ENCODE measurements at regions not wholly inside any gene's neighbourhood (a gene's known extent, or its start where the extent isn't known, plus 50 kb on each side); places are given as distances from the start of the nearest gene placed in this dataset.

DNA sequence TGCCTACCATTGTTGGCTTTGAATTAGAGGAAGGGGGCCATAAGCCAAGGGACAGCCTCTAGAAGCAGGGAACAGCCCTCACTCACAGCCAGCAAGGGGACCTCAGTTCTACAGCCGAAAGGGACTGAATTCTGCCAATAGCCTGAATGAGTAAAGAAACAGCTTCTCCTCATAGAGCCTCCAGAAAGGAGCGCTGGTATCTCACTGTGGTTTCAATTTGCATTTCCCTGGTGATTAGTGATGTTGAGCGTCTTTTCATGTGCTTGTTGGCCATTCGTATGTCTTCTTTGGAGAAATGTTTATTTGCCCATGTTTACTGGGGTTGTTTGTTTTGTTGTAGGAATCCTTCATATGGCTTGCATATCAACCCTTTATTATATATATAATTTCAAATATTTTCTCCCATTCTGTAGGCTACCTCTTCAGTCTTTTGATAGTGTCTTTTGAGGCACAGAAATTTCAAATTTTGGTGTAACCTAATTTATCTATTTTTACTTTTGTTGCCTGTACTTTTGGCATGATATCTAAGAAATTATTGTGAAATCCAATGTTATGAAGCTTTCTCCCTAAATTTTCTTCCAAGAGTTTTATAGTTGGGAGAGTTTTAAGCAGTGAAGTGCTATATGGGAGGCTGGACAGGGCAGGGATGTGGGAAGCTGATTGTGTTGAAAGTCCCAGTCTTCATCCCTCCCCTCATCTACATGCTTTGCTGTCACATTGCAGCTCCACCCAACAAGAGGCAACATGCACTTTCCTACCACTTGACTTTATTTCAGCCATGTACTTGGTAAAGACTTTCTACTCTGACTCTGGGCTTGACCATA lies 57.1 kb upstream of the GPCPD1 start:
- Mint-ChIP-seq H3K27me3 (no peaks in the 10 kb centered on the region), H3K4me3 (no peak overlapping the region), H3K27ac (no peak overlapping the region), H3K4me1 (peaks cover 32% of the 10 kb centered on the region), H3K9me3 (ENCODE audit: insufficient read depth) (no peaks in the 10 kb centered on the region)
- DNase-seq (peak; percentile 57), ATAC-seq (ENCODE audit: low read depth) (peak; percentile 63)
- no peaks in the 10 kb centered on the region for H3K27me3 ChIP-seq (replicated peaks in 1 of 4; ENCODE audit: control extremely low read depth in 1 of 4, control insufficient read depth in 3 of 4, insufficient read depth in 4 of 4, low read length in 3 of 4)
- H3K4me2 ChIP-seq (replicated peaks; ENCODE audit: low read depth, low read length, poor library complexity, severe bottlenecking) = peak overlapping the region; percentile 46
- no peaks in the 10 kb centered on the region for H4K20me1 ChIP-seq (ENCODE audit: control insufficient read depth, insufficient read depth, low read length, poor library complexity, severe bottlenecking)
- TF ChIP-seq, protein P1, sequence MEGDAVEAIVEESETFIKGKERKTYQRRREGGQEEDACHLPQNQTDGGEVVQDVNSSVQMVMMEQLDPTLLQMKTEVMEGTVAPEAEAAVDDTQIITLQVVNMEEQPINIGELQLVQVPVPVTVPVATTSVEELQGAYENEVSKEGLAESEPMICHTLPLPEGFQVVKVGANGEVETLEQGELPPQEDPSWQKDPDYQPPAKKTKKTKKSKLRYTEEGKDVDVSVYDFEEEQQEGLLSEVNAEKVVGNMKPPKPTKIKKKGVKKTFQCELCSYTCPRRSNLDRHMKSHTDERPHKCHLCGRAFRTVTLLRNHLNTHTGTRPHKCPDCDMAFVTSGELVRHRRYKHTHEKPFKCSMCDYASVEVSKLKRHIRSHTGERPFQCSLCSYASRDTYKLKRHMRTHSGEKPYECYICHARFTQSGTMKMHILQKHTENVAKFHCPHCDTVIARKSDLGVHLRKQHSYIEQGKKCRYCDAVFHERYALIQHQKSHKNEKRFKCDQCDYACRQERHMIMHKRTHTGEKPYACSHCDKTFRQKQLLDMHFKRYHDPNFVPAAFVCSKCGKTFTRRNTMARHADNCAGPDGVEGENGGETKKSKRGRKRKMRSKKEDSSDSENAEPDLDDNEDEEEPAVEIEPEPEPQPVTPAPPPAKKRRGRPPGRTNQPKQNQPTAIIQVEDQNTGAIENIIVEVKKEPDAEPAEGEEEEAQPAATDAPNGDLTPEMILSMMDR (IDR thresholded peaks at IDR 0.05) = no peak
- no peak for TF ChIP-seq EZH2 (IDR thresholded peaks at IDR 0.05; ENCODE audit: borderline replicate concordance, insufficient read depth, low read depth, low read length, poor library complexity, severe bottlenecking)
- no peak overlapping the region for H3K9ac ChIP-seq (ENCODE audit: low read length)
- peaks cover 0 to 8% (median 0%) of the 10 kb centered on the region in 3 donors for H3K9me3 ChIP-seq (ENCODE audit: control extremely low read depth in 1 of 3, control insufficient read depth in 2 of 3, insufficient read depth in 1 of 3, low read length in 2 of 3)
- H3K4me3 ChIP-seq (ENCODE audit: control extremely low read depth in 1 of 5, extremely low read depth in 1 of 5, insufficient read depth in 1 of 5, low read depth in 2 of 5, low read length in 4 of 5) = no peak overlapping the region
- no peak overlapping the region for H3K27ac ChIP-seq (ENCODE audit: low read length in 2 of 2)
- POLR2A ChIA-PET = interaction anchor here (0.7 to 1.0 kb wide), 2 partner anchors 11 to 72 kb away, joined by 4 to 8 read pairs; no protein-coding TSS in a partner anchor
- no peak overlapping the region for H2AFZ ChIP-seq (ENCODE audit: insufficient read depth, low read depth, low read length, poor library complexity, severe bottlenecking)
- H3K4me1 ChIP-seq (ENCODE audit: control insufficient read depth in 2 of 2, insufficient read depth in 2 of 2, low read length in 2 of 2) = peaks cover 18 to 31% of the 10 kb centered on the region in 2 donors
- no peaks in the 10 kb centered on the region for H3K36me3 ChIP-seq (replicated peaks in 1 of 2; ENCODE audit: control extremely low read depth in 1 of 2, control insufficient read depth in 1 of 2, extremely low read depth in 1 of 2, insufficient read depth in 2 of 2, low read length in 1 of 2)
- intact Hi-C loops (cut with micrococcal nuclease) = no loop called here
- H3K79me2 ChIP-seq (ENCODE audit: control insufficient read depth, insufficient read depth, low read length) = no peaks in the 10 kb centered on the region
- 60% methylated on average over 1 of the region's 4 CpGs for WGBS (ENCODE audit: insufficient coverage)
- CTCF ChIA-PET = interaction anchor here (1.7 kb wide), 1 partner anchor 23 kb away, joined by 6 read pairs; no protein-coding TSS in a partner anchor

DNA sequence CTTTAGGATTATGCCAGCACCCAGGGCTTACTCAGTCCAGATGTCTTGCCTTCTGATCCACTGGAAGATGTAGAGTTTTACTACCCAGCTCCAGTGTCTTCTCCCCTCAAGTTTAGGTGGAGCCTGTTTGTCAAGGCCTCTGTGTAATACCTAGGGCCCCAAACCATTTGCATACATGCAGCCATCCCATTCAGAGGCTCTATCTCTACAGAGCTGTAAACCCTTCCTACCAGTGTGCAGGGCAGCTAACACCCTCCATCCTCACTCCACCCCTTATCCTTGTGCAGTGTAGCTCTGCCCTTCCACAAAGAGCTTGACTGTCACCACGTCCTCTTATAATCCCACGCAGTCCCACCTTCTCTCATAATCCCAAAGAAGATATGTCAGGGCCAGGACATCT lies 54.6 kb upstream of the GPCPD1 start:
- Histone ChIP-seq H4K20me1 (ENCODE audit: control insufficient read depth, insufficient read depth, low read length, poor library complexity, severe bottlenecking) (no peaks in the 10 kb centered on the region), H3K4me1 (ENCODE audit: control insufficient read depth in 2 of 2, insufficient read depth in 2 of 2, low read length in 2 of 2) (peaks cover 18 to 31% of the 10 kb centered on the region in 2 donors), H3K36me3 (replicated peaks in 1 of 2; ENCODE audit: control extremely low read depth in 1 of 2, control insufficient read depth in 1 of 2, extremely low read depth in 1 of 2, insufficient read depth in 2 of 2, low read length in 1 of 2) (no peaks in the 10 kb centered on the region), H3K27me3 (replicated peaks in 1 of 4; ENCODE audit: control extremely low read depth in 1 of 4, control insufficient read depth in 3 of 4, insufficient read depth in 4 of 4, low read length in 3 of 4) (no peaks in the 10 kb centered on the region), H3K79me2 (ENCODE audit: control insufficient read depth, insufficient read depth, low read length) (no peaks in the 10 kb centered on the region), H3K4me2 (replicated peaks; ENCODE audit: low read depth, low read length, poor library complexity, severe bottlenecking) (no peak overlapping the region), H2AFZ (ENCODE audit: insufficient read depth, low read depth, low read length, poor library complexity, severe bottlenecking) (no peak overlapping the region), H3K9me3 (ENCODE audit: control extremely low read depth in 1 of 3, control insufficient read depth in 2 of 3, insufficient read depth in 1 of 3, low read length in 2 of 3) (peaks cover 0 to 8% (median 0%) of the 10 kb centered on the region in 3 donors), H3K27ac (ENCODE audit: low read length in 2 of 2) (no peak overlapping the region), H3K9ac (ENCODE audit: low read length) (no peak overlapping the region), H3K4me3 (ENCODE audit: control extremely low read depth in 1 of 5, extremely low read depth in 1 of 5, insufficient read depth in 1 of 5, low read depth in 2 of 5, low read length in 4 of 5) (no peak overlapping the region)
- peaks cover 37% of the 10 kb centered on the region for H3K4me1 Mint-ChIP-seq
- intact Hi-C loops (cut with micrococcal nuclease) = no loop called here
- TF ChIP-seq, protein P1 (IDR thresholded peaks at IDR 0.05) = no peak
- TF ChIP-seq EZH2 (IDR thresholded peaks at IDR 0.05; ENCODE audit: borderline replicate concordance, insufficient read depth, low read depth, low read length, poor library complexity, severe bottlenecking) = no peak
- DNase-seq (no peak), ATAC-seq (ENCODE audit: low read depth) (peak; percentile 7)
- no peak overlapping the region for H3K4me3 Mint-ChIP-seq
- H3K27ac Mint-ChIP-seq = peak overlapping the region; percentile 22
- no CpG with 5 or more reads among the region's 2 CpGs for WGBS (ENCODE audit: insufficient coverage)
- ChIA-PET POLR2A (no interaction called here), CTCF (interaction anchor here (0.6 to 1.0 kb wide), 3 partner anchors 9 to 57 kb away, joined by 3 read pairs; no protein-coding TSS in a partner anchor)
- no peaks in the 10 kb centered on the region for H3K27me3 Mint-ChIP-seq
- H3K9me3 Mint-ChIP-seq (ENCODE audit: insufficient read depth) = no peaks in the 10 kb centered on the region
